Upper lobe of left lung (tissue), 6 donors: ENCODE measurements at regions not wholly inside any gene's neighbourhood (a gene's known extent, or its start where the extent isn't known, plus 50 kb on each side); places are given as distances from the start of the nearest gene placed in this dataset.

ENCODE experiments used
- ATAC-seq, 2 donors: fragments of 200-7000 bp; cut with Tn5 transposase; one replicate each; pipeline ENCODE4 v1.9.1; 2022; ENCODE audit warnings: mild to moderate bottlenecking in 2 of 2, moderate library complexity in 2 of 2; ENCODE audit not compliant: low FRiP score in 2 of 2
- DNase-seq, 2 donors: peaks; one replicate each; pipeline ENCODE4 v3.0.0-alpha.2; 2019 to 2020
- H3K27ac ChIP-seq, 4 donors: fragments of 200-600 bp; sonication (generic); one replicate each; pipeline ENCODE4 v1.5.1; 2016 to 2019
- H3K27me3 ChIP-seq, 4 donors: fragments of 200-600 bp; sonication (generic); one replicate each; pipeline ENCODE4 v1.5.1; 2017 to 2019
- H3K36me3 ChIP-seq, 4 donors: fragments of 200-600 bp; sonication (generic); one replicate each; pipeline ENCODE4 v1.5.1; 2016 to 2019
- H3K4me1 ChIP-seq, 4 donors: fragments of 200-600 bp; sonication (generic); one replicate each; pipeline ENCODE4 v1.5.1; 2018 to 2019
- H3K4me3 ChIP-seq, 4 donors: fragments of 200-600 bp; sonication (generic); one replicate each; pipeline ENCODE4 v1.5.1; 2017 to 2019; ENCODE audit warnings: mild to moderate bottlenecking in 2 of 4, moderate library complexity in 1 of 4
- H3K9me3 ChIP-seq, 4 donors: fragments of 200-600 bp; sonication (generic); one replicate each; pipeline ENCODE4 v1.5.1; 2018 to 2019
- CTCF ChIP-seq, 6 experiments: fragments of 450-650 bp in 4 of 6; fragments of 200-600 bp in 2 of 6; sonication (generic) in 2 of 6; IDR thresholded peaks; one replicate each; pipeline ENCODE4 v1.5.1; 2016 to 2019; ENCODE audit warnings: antibody characterized with exemption in 6 of 6
- EP300 ChIP-seq, 4 donors: sonication (generic); formaldehyde crosslinking; IDR thresholded peaks; one replicate each; pipeline ENCODE4 v1.5.1; 2017; ENCODE audit warnings: antibody characterized with exemption in 4 of 4, control low read depth in 2 of 4
- POLR2A ChIP-seq, 4 donors: fragments of 450-650 bp; IDR thresholded peaks; one replicate each; pipeline ENCODE4 v1.5.1; 2016 to 2017; ENCODE audit warnings: antibody characterized with exemption in 4 of 4, mild to moderate bottlenecking in 2 of 4
- POLR2AphosphoS5 ChIP-seq, 2 donors: sonication (generic); formaldehyde crosslinking; IDR thresholded peaks; one replicate each; pipeline ENCODE4 v1.5.1; 2017; ENCODE audit warnings: antibody characterized with exemption in 2 of 2
- WGBS, 2 donors: methylation state at CpG; one replicate each; pipeline ENCODE4 v1.1.5; 2017 to 2018; 5-methylcytosine and 5-hydroxymethylcytosine counted together
- donor health status: DM: no; HTN: no; CAD: no; lungs with moderate emphysema.
- donor health status: DM: no; HTN: yes; CAD: no; lungs with severe emphysema.

GRCh38 chr2:12817870-12818269 is 101.1 kb downstream of the TRIB2 start:
- Histone ChIP-seq H3K27ac (peak overlapping the region; percentile 69 to 82 (median 74)), H3K4me1 (peaks cover 13 to 31% (median 21%) of the 10 kb centered on the region in 4 donors), H3K36me3 (no peaks in the 10 kb centered on the region), H3K4me3 (no peak overlapping the region), H3K9me3 (no peaks in the 10 kb centered on the region), H3K27me3 (no peaks in the 10 kb centered on the region)
- ATAC-seq (no peak), DNase-seq (no peak)
- 87 to 97% methylated on average over 3 of the region's 3 CpGs for WGBS, 2 donors
- TF ChIP-seq POLR2A (IDR thresholded peaks at IDR 0.05) (no peak), EP300 (IDR thresholded peaks at IDR 0.05) (no peak), CTCF (IDR thresholded peaks at IDR 0.05) (no peak), POLR2AphosphoS5 (IDR thresholded peaks at IDR 0.05) (no peak)

- DNase-seq (no peak), ATAC-seq (peak; percentile 19 to 74)
- Histone ChIP-seq H3K27me3 (no peaks in the 10 kb centered on the region), H3K4me1 (peaks cover 13 to 31% (median 21%) of the 10 kb centered on the region in 4 donors), H3K9me3 (no peaks in the 10 kb centered on the region), H3K4me3 (no peak overlapping the region), H3K36me3 (no peaks in the 10 kb centered on the region), H3K27ac (peak overlapping the region; percentile 69 to 82 (median 74))
- TF ChIP-seq CTCF (IDR thresholded peaks at IDR 0.05) (no peak), POLR2AphosphoS5 (IDR thresholded peaks at IDR 0.05) (no peak), EP300 (IDR thresholded peaks at IDR 0.05) (no peak), POLR2A (IDR thresholded peaks at IDR 0.05) (no peak)
- WGBS, 2 donors = 72 to 79% methylated on average over 11 of the region's 11 CpGs
These were observed 101.8 kb downstream of the TRIB2 start for GRCh38 chr2:12818416-12819102.

GRCh38 chr2:12819103-12819475 is 102.4 kb downstream of the TRIB2 start:
- TF ChIP-seq POLR2A (IDR thresholded peaks at IDR 0.05) (no peak), CTCF (IDR thresholded peaks at IDR 0.05) (no peak), EP300 (IDR thresholded peaks at IDR 0.05) (peak in 3 of 4 donors; percentile 58 to 95 (median 94)), POLR2AphosphoS5 (IDR thresholded peaks at IDR 0.05) (peak; percentile 87 to 94)
- Histone ChIP-seq H3K27ac (peak overlapping the region; percentile 69 to 82 (median 74)), H3K9me3 (no peaks in the 10 kb centered on the region), H3K4me1 (peaks cover 17 to 35% (median 25%) of the 10 kb centered on the region in 4 donors), H3K27me3 (no peaks in the 10 kb centered on the region), H3K4me3 (no peak overlapping the region), H3K36me3 (no peaks in the 10 kb centered on the region)
- peak; percentile 84 to 94 for ATAC-seq
- DNase-seq = peak in 1 of 2 donors; percentile 70
- WGBS, 2 donors = 11% methylated on average over 3 of the region's 3 CpGs

- ATAC-seq = no peak
- Histone ChIP-seq H3K4me1 (peaks cover 24 to 42% (median 32%) of the 10 kb centered on the region in 4 donors), H3K27me3 (no peaks in the 10 kb centered on the region), H3K36me3 (no peaks in the 10 kb centered on the region), H3K9me3 (no peaks in the 10 kb centered on the region), H3K4me3 (no peak overlapping the region), H3K27ac (peak overlapping the region; percentile 69 to 82 (median 74))
- 39 to 43% methylated on average over 3 of the region's 3 CpGs for WGBS, 2 donors
- no peak for DNase-seq
- no peak for TF ChIP-seq POLR2A (IDR thresholded peaks at IDR 0.05)
- TF ChIP-seq EP300 (IDR thresholded peaks at IDR 0.05) = no peak
- TF ChIP-seq CTCF (IDR thresholded peaks at IDR 0.05) = no peak
- no peak for TF ChIP-seq POLR2AphosphoS5 (IDR thresholded peaks at IDR 0.05)
These were observed 103.0 kb downstream of the TRIB2 start for GRCh38 chr2:12819721-12820120.

GRCh38 chr2:12821656-12822055 is 104.9 kb downstream of the TRIB2 start:
- Histone ChIP-seq H3K4me3 (no peak overlapping the region), H3K9me3 (no peaks in the 10 kb centered on the region), H3K27ac (no peak overlapping the region), H3K36me3 (no peaks in the 10 kb centered on the region), H3K27me3 (no peaks in the 10 kb centered on the region), H3K4me1 (peaks cover 28 to 48% (median 37%) of the 10 kb centered on the region in 4 donors)
- no peak for ATAC-seq
- TF ChIP-seq EP300 (IDR thresholded peaks at IDR 0.05) (no peak), POLR2AphosphoS5 (IDR thresholded peaks at IDR 0.05) (no peak), POLR2A (IDR thresholded peaks at IDR 0.05) (no peak), CTCF (IDR thresholded peaks at IDR 0.05) (no peak)
- no peak for DNase-seq
- WGBS, 2 donors = 82 to 83% methylated on average over 1 of the region's 1 CpG
